Psoas muscle (tissue), 7 donors: ENCODE measurements at regions not wholly inside any gene's neighbourhood (a gene's known extent, or its start where the extent isn't known, plus 50 kb on each side); places are given as distances from the start of the nearest gene placed in this dataset.

Source experiments
- ATAC-seq, 4 donors: fragments of 200-7000 bp; cut with Tn5 transposase; one replicate each; pipeline ENCODE4 v1.9.1; 2020; ENCODE audit warnings: moderate library complexity in 3 of 4, mild to moderate bottlenecking in 2 of 4
- DNase-seq, 2 donors: peaks; one replicate each; pipeline ENCODE4 v3.0.0-alpha.2; 2020
- H3K27ac ChIP-seq: fragments of 200-600 bp; one replicate; pipeline ENCODE4 v1.8.0; 2022
- H3K27me3 ChIP-seq, 3 donors: fragments of 200-600 bp in 1 of 3; one replicate each; pipeline versions ENCODE4 v1.6.1 to v1.8.0; 2013 to 2022; ENCODE audit warnings: low read length in 2 of 3, mild to moderate bottlenecking in 2 of 3, moderate library complexity in 1 of 3; ENCODE audit not compliant: insufficient read depth in 3 of 3
- H3K36me3 ChIP-seq, 2 donors: fragments of 200-600 bp in 1 of 2; one replicate each; pipeline versions ENCODE4 v1.6.1 to v1.8.0; 2013 to 2022; ENCODE audit warnings: low read depth in 1 of 2, mild to moderate bottlenecking in 1 of 2, moderate library complexity in 1 of 2; ENCODE audit not compliant: insufficient read depth in 1 of 2
- H3K4me1 ChIP-seq: fragments of 200-600 bp; one replicate; pipeline ENCODE4 v1.8.0; 2022
- H3K4me3 ChIP-seq: fragments of 200-600 bp; one replicate; pipeline ENCODE4 v1.8.0; 2022; ENCODE audit warnings: mild to moderate bottlenecking
- H3K9me3 ChIP-seq: fragments of 200-600 bp; one replicate; pipeline ENCODE4 v1.8.0; 2022
- CTCF ChIP-seq: fragments of 200-600 bp; IDR thresholded peaks from one replicate; pipeline ENCODE4 v1.8.0; 2022; ENCODE audit warnings: antibody characterized with exemption
- WGBS, 3 donors: extraction: QIAGEN DNeasy Blood & Tissue Kit; methylation state at CpG; one replicate each; pipeline versions ENCODE4 v1.1.6 to v1.1.7; 2013; 5-methylcytosine and 5-hydroxymethylcytosine counted together
- intact Hi-C, 2 donors: fragments of 100-400 bp; cut with DNase I; formaldehyde crosslinking; loops; one replicate each; pipeline versions ENCODE4 v1.11.0 to v1.14.2; 2022
- donor health status: healthy with polysubstance abuse.
- donor health status: DM: no; HTN: no; CAD: no; lungs with moderate emphysema.
- donor health status: Bipolar disorder and iron deficiency.
- donor health status: healthy.
- donor health status: DM: yes; HTN: yes; CAD: no.
- donor health status: DM: no; HTN: no; CAD: no.
- donor health status: DM: yes; HTN: yes; CAD: no.

GRCh38 chr2:238518821-238519186 lies 92.1 kb downstream of the ASB1 start:
- Histone ChIP-seq H3K27me3 (no peaks in the 10 kb centered on the region), H3K27ac (no peak overlapping the region), H3K4me3 (no peak overlapping the region), H3K4me1 (no peaks in the 10 kb centered on the region), H3K9me3 (peaks cover 12% of the 10 kb centered on the region), H3K36me3 (no peaks in the 10 kb centered on the region)
- no peak for ATAC-seq
- WGBS, 3 donors = 78 to 80% (median 80%) methylated on average over 7 of the region's 7 CpGs
- no peak for DNase-seq
- TF ChIP-seq CTCF = no peak
- intact Hi-C loops = loop anchor here in 1 of 2 donors (5.0 kb wide), 1 partner anchor 268 kb away; no protein-coding TSS in a partner anchor

- ATAC-seq = no peak
- Histone ChIP-seq H3K4me3 (no peak overlapping the region), H3K27me3 (no peaks in the 10 kb centered on the region), H3K9me3 (peaks cover 12% of the 10 kb centered on the region), H3K36me3 (no peaks in the 10 kb centered on the region), H3K4me1 (no peaks in the 10 kb centered on the region), H3K27ac (no peak overlapping the region)
- WGBS, 3 donors = 93 to 97% (median 96%) methylated on average over 1 of the region's 1 CpG
- intact Hi-C loops = no loop called here
- no peak for DNase-seq
- no peak for TF ChIP-seq CTCF
Measured at GRCh38 chr2:238520359-238520886, 93.7 kb downstream of the ASB1 start.

GRCh38 chr2:238521002-238521401 lies 94.3 kb downstream of the ASB1 start:
- H3K4me3 ChIP-seq = no peak overlapping the region
- intact Hi-C loops = no loop called here
- DNase-seq (no peak), ATAC-seq (no peak)
- peaks cover 12% of the 10 kb centered on the region for H3K9me3 ChIP-seq
- TF ChIP-seq CTCF = no peak
- H3K36me3 ChIP-seq = no peaks in the 10 kb centered on the region
- H3K27me3 ChIP-seq = no peaks in the 10 kb centered on the region
- WGBS, 3 donors = 92 to 100% (median 99%) methylated on average over 2 of the region's 2 CpGs
- no peaks in the 10 kb centered on the region for H3K4me1 ChIP-seq
- H3K27ac ChIP-seq = no peak overlapping the region

GRCh38 chr2:238521870-238522269 lies 95.1 kb downstream of the ASB1 start:
- H3K27ac ChIP-seq = no peak overlapping the region
- no peak for TF ChIP-seq CTCF
- H3K4me1 ChIP-seq = no peaks in the 10 kb centered on the region
- H3K36me3 ChIP-seq = no peaks in the 10 kb centered on the region
- intact Hi-C loops = no loop called here
- 72 to 77% (median 74%) methylated on average over 8 of the region's 8 CpGs for WGBS, 3 donors
- no peak overlapping the region for H3K4me3 ChIP-seq
- H3K27me3 ChIP-seq = no peaks in the 10 kb centered on the region
- ATAC-seq (no peak), DNase-seq (no peak)
- H3K9me3 ChIP-seq = peaks cover 5% of the 10 kb centered on the region
